Esophagus muscularis mucosa (tissue), 4 donors: ENCODE measurements at regions not wholly inside any gene's neighbourhood (a gene's known extent, or its start where the extent isn't known, plus 50 kb on each side); places are given as distances from the start of the nearest gene placed in this dataset.

Source experiments
- EP300 ChIP-seq: sonication (generic); formaldehyde crosslinking; IDR thresholded peaks from one replicate; pipeline ENCODE4 v1.6.1; 2017; ENCODE audit warnings: antibody characterized with exemption
- POLR2A ChIP-seq: fragments of 450-650 bp; IDR thresholded peaks from one replicate; pipeline ENCODE4 v1.6.1; 2017; ENCODE audit warnings: antibody characterized with exemption, moderate library complexity, mild to moderate bottlenecking, low read depth
- TF ChIP-seq, protein P1 (sequence below), 3 experiments: fragments of 200-600 bp in 2 of 3; fragments of 450-650 bp in 1 of 3; sonication (generic) in 2 of 3; IDR thresholded peaks; one replicate each; pipeline ENCODE4 v1.5.1; 2017 to 2019; ENCODE audit warnings: antibody characterized with exemption in 3 of 3, mild to moderate bottlenecking in 2 of 3, moderate library complexity in 1 of 3

DNA sequence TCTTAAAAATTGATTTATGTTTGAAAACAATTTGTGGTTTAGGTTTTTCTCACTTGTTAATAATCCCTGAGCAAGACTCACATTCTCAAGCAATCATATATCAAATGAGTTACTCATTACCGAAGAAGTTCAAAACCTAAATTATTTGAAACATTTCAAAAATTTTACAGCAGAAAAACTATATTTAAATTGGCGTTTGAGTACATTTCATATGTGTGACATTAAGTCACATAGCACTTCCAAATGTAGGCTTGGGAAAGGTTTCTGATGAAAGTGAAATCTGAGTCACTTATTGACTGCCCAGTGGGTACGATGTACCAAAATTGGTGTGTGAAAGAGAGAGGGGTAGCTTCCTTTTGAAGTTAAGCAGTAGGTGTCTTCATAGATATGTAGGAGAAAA, 411.4 kb upstream of the SGCD start:
- TF ChIP-seq, protein P1, sequence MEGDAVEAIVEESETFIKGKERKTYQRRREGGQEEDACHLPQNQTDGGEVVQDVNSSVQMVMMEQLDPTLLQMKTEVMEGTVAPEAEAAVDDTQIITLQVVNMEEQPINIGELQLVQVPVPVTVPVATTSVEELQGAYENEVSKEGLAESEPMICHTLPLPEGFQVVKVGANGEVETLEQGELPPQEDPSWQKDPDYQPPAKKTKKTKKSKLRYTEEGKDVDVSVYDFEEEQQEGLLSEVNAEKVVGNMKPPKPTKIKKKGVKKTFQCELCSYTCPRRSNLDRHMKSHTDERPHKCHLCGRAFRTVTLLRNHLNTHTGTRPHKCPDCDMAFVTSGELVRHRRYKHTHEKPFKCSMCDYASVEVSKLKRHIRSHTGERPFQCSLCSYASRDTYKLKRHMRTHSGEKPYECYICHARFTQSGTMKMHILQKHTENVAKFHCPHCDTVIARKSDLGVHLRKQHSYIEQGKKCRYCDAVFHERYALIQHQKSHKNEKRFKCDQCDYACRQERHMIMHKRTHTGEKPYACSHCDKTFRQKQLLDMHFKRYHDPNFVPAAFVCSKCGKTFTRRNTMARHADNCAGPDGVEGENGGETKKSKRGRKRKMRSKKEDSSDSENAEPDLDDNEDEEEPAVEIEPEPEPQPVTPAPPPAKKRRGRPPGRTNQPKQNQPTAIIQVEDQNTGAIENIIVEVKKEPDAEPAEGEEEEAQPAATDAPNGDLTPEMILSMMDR (IDR thresholded peaks at IDR 0.05), result no peak
- TF ChIP-seq POLR2A (no peak), EP300 (no peak)
